GM21723 (cell line): ENCODE measurements at regions not wholly inside any gene's neighbourhood (a gene's known extent, or its start where the extent isn't known, plus 50 kb on each side); places are given as distances from the start of the nearest gene placed in this dataset.

ENCODE experiments used
- ATAC-seq: cut with Tn5 transposase; IDR thresholded peaks from one replicate; pipeline ENCODE4 v1.9.1; 2021; ENCODE audit warnings: mild to moderate bottlenecking, moderate library complexity; ENCODE audit not compliant: unreplicated experiment

DNA sequence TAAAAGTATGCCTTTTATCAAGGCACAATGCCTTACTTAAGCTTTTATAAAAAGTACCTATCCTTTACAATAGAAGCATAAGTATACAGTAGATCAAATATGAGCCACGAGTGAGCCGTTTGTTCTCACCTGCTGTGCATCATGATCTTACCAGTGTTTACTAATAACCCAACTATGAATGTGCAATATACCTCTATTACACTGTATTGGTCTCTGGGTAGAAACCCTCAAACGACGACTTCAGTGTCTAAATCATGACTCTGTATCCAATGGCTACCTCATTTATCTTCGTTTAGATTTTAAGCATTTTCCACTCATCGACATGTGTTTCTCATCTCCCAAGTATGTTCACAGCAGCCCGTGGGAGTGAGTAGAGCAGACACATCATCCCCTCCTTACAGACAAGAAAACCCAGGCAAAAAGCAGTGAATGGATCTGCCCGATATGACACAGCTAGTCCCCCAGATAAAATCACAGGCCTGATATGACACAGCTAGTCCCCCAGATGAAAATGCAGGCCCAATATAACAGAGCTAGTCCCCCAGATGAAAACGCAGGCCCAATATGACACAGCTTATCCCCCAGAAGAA is 279.8 kb downstream of the TNS1 start:
- no peak for ATAC-seq

DNA sequence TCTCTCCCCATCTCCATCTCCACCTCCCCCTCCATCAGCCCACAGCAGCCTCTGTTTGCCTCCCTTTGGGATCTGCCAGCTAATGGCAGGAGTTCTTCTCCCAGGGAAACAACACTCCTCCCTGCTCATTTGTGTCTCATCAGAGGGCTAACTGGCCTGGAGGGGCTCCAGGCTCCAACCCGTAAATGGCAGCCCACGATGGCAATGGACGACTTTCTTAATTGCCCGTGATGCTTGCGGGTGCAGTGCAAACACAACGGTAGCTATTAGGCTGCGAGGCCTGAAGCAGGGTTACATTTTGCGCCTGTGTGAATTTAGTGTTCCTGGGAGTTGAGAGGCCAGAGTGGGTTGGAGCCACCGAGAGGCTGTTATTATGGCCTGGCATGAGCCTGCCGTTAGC is 285.1 kb downstream of the TNS1 start:
- ATAC-seq, result no peak

GRCh38 chr2:217715484-217715883 is 287.3 kb downstream of the TNS1 start:
- no peak for ATAC-seq

GRCh38 chr2:217714287-217714751 is 288.5 kb downstream of the TNS1 start:
- no peak for ATAC-seq

GRCh38 chr2:217713395-217714286 is 289.2 kb downstream of the TNS1 start:
- ATAC-seq, result peak; percentile 70

DNA sequence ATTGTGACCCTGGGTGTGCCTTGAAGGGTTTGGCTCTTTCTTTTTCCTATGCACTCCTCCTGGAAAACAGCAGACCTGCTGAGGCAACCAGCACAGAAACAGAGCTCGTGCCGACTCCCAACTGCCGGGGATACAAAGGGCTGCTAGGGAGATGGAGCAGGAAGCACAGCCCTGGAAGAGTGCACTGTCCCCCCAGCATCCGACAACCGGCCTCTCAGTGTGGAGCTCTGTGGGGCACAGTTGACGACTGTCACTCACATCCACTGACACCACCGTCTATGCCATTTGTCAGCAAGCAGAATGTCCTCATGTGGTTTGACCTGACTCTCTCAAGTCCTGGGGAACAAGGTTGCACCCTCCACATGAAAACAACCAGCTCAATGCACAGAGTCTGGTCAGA is 290.4 kb downstream of the TNS1 start:
- no peak for ATAC-seq

GRCh38 chr2:217711188-217711587 is 291.6 kb downstream of the TNS1 start:
- ATAC-seq, result no peak

- ATAC-seq, result no peak
Observed at GRCh38 chr2:217710211-217710765, 292.5 kb downstream of the TNS1 start.

DNA sequence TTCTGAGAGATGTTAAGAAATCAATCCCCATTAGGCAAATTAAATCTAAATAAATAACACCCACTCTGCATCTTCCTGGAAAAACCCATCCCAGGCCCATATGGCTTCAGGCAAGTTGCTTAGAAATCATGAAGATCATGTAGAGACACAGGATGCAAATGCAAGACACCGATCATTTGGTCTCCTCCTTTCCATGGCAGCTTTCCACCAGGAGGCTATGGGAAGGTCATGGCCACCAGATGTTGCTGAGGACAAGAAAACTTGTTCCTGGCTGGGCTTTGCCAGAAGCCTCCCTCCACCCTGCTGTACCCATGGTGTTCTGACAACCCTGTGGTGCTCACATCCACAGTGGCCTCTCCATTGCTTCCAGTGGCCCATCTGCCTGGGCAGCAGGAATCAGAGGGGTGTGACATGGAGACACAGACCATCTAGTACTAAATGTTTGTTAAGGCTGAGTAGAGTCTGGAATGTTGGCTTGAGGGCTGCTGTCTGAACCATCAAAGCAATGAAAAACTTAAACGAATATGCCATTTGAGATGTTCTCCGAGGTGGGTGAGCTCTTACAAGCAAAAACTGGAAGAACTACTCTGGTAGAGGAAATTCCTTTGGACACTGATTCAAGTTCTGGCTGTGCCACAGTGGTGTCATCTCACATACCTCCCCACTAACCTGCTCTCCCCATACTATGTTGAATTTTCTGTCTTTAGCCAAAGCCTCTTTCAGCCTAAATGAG is 293.2 kb downstream of the TNS1 start:
- ATAC-seq, result no peak

DNA sequence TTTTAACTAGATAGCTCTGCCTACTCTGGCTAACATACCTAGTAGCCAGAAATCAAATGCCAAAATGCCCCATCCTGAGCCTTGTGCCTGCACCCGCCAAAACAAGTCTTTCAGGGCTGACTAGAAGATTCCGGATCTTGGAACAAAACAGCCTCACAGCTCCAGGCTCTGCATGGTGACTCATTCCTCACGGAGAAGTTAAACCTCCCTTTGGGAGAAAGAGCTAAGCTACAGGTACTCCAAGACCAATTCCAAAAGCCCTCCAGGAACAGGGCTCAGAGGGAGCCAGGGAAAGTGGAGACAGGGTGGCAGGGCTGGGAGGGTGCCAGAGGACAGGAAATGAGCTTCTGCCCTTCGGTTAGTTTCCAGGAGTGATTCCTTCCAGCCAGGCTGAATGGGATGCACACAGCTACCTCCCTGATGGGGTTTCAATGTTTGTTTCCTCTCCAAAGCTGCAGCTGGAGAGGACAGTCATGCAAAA is 295.6 kb downstream of the TNS1 start:
- no peak for ATAC-seq

DNA sequence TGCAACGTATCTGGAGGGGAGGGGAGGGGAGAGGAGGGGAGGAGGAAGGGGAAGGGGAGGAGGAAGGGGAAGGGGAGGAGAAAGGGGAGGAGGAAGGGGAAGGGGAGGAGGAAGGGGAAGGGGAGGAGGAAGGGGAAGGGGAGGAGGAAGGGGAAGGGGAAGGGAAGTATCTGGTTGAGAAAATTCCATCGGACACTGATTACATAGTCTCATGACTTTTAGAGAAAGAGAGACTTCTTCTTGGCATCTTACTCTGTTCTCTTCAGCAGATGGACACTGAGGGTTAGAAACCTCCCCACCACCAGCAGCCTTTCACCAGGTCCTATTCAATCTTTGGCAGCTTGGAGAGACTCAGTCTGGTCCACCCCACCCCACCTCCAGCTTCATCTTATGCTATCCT is 296.3 kb downstream of the TNS1 start:
- ATAC-seq, result no peak

DNA sequence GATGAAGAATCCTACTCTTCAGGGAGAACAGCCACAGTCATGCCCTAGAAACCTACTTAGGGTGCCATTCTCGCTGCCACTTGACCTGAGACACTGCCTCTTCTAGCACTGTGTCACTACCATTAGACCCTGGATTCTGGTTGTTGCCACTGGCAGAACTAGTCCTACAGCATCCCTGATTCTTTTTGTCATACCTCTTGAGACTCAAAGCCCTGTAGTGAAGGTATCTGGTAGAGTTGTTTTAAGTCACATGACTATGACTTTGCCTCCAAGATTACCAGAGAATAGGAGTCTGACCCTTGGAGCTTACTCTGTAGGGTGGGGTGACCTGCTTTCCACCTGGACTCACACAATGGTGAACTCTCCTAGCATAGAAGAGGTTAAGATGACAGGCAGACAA is 296.7 kb downstream of the TNS1 start:
- no peak for ATAC-seq

- ATAC-seq, result no peak
Observed at GRCh38 chr2:217705461-217705860, 297.3 kb downstream of the TNS1 start.

DNA sequence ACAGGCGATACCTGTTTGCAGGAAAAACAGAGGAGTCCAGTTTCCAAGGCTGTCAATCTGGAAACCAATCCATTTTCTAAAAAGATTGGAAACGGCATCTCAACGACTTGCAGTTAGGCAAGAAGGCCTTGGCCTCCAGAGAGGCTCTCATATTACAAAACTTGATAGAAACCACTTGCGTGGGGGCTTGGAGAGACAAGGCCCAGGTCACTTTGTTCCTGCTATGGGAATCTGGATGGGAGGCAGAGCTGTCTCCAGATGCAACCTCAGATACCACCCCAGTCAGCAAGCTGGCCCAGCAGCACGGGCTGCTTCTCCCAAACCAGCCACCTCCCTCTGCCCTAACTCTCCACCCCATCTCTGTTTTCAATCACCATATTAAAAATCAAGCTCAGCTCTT is 298.8 kb downstream of the TNS1 start:
- ATAC-seq, result no peak

- ATAC-seq, result no peak
Observed at GRCh38 chr2:217703102-217703501, 299.7 kb downstream of the TNS1 start.

- ATAC-seq, result no peak
Observed at GRCh38 chr2:217701622-217702021, 301.2 kb downstream of the TNS1 start.

- ATAC-seq, result no peak
Observed at GRCh38 chr2:217698691-217699090, 304.1 kb downstream of the TNS1 start.

DNA sequence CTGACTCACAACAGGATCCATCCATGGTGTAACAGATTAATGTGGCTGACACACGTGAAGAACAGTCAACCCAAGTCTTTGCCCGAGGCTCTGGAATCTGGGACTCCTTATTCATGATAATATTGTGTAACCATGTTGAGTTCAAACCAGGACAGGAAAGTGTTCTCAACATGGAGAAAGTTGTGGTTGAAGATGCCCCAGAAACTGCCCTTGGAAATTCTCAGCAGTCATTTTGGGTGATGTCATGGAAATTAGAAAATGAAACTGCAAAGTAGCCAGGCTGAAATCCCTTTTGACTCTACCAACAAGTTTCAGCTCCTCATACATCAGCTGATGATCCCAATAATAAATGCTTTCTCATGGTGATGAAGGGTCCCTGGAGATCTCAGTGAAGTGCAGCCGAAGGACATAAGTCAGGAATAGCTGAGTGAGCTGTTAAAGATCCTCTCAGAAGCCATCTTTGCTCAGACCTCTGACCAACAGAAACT is 307.7 kb downstream of the TNS1 start:
- ATAC-seq, result no peak

DNA sequence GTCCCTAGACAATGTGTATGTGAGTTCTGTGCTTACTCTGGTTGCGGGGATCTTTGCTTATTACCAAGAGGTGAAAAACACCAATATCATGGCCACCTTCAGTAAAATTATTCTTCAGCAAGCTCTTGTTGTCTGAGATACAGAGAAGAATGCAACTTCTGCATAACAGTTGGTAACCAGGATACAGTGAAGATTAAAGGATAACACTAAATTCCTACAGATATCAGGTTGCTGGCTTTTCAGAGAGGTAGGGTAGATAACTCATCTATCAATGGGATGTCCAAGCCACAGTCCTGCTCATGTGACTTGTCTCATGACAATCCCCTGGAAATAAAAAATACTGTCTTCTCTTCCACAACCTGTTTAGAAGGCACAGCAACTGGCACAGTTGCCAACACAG is 308.5 kb downstream of the TNS1 start:
- ATAC-seq, result no peak

GRCh38 chr2:217693363-217693762 is 309.4 kb downstream of the TNS1 start:
- no peak for ATAC-seq
